ENCODE measurements at regions not wholly inside any gene's neighbourhood (a gene's known extent, or its start where the extent isn't known, plus 50 kb on each side); places are given as distances from the start of the nearest gene placed in this dataset.
"Not testable (repeated sequence)": the region's sequence is repeated elsewhere in the genome, so short reads cannot be mapped to it uniquely, and the experiment has no call there.

DNA sequence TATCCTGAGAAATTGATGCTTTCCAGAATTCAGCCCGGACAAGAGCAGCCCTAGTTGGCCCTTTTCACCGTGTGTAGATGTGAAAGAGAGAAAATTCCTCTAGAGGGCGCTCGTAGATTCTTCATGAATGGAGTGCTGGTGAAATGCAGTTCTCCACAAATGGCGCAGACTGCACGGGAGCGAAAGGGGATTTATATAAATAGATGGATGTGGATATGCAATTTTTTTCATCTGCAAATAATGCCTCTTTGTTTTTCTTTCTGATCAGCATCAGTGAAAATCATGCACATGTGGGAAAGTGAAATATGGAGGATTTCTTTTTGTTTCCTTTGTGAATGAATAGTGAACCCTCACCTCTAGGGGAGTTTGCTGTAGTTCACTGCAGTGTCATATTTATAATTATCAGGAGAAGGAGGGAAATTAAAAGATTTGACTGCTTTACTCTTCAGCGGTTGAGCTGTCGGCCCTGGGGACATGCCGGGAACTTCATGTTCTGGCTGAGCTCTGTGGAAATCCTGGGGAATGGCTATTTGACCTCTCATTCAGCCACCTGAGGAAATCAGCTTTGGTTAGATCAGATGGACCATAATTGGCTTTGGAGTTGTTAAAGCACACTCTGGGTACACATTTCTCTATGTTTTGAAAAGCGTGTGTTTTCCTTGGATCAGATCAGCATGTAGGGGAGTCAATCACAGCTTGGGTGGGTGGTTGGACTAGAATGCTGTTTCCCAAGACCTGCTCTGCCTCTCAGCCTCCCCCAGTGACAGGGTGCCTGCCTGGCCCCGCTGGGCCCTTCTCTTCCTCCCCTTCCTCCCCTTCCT is 115.0 kb upstream of the SHISA3 start:
- TF ChIP-seq, protein P1, sequence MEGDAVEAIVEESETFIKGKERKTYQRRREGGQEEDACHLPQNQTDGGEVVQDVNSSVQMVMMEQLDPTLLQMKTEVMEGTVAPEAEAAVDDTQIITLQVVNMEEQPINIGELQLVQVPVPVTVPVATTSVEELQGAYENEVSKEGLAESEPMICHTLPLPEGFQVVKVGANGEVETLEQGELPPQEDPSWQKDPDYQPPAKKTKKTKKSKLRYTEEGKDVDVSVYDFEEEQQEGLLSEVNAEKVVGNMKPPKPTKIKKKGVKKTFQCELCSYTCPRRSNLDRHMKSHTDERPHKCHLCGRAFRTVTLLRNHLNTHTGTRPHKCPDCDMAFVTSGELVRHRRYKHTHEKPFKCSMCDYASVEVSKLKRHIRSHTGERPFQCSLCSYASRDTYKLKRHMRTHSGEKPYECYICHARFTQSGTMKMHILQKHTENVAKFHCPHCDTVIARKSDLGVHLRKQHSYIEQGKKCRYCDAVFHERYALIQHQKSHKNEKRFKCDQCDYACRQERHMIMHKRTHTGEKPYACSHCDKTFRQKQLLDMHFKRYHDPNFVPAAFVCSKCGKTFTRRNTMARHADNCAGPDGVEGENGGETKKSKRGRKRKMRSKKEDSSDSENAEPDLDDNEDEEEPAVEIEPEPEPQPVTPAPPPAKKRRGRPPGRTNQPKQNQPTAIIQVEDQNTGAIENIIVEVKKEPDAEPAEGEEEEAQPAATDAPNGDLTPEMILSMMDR (IDR thresholded peaks at IDR 0.05; ENCODE audit: borderline replicate concordance, control extremely low read depth, extremely low read depth, insufficient read depth, missing control alignments) = peak; percentile 69
- in situ Hi-C loops (cut with MboI; ENCODE audit: low sequenced_read_pairs, unreplicated experiment) = loop anchor here (25.0 kb wide), 1 partner anchor 320 kb away; no protein-coding TSS in a partner anchor
- DNase-seq (ENCODE audit: low spot score) = peak; percentile 80

DNA sequence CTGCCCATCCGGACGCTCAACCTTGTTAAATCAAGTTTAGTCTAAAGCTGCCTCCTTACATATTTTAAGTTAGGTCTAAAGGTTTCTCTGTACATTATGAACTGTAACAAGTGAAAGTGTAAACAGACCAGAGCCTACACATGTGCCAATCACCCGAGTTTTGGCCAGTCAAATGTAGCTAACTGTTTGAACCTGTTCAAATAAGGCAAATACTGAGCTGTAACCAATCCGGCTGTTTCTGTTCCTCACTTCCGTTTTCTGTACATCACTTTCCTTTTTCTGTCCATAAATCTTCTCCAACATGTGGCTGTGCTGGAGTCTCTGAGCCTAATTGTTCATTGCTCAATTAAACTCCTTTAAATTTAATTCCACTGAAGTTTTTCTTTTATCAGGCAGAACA is 113.3 kb upstream of the SHISA3 start:
- in situ Hi-C loops (cut with MboI; ENCODE audit: low sequenced_read_pairs, unreplicated experiment) = loop anchor here (25.0 kb wide), 1 partner anchor 322 kb away; no protein-coding TSS in a partner anchor
- TF ChIP-seq, protein P1 (IDR thresholded peaks at IDR 0.05; ENCODE audit: borderline replicate concordance, control extremely low read depth, extremely low read depth, insufficient read depth, missing control alignments) = no peak
- DNase-seq (ENCODE audit: low spot score) = no peak

DNA sequence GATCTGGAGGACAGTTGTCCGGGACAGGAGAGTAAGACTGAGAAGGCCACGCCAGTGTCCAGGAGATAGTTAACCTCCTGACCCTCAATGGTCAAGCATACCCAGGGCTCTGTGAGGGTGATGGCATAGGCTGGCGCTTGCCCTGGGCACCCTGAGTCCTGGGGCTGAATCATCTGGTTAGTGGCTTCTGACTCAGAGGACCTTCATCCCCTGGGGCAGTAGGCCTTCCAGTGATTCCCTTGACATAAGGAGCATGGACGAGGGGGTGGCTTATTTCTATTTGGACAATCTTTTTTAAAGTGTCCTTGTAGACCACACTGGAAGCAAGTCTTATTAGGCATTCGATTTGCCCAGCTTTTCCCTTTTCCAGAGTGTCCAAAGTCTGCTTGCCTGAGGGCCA is 108.4 kb upstream of the SHISA3 start:
- DNase-seq (ENCODE audit: low spot score) = not testable (repeated sequence)
- in situ Hi-C loops (cut with MboI; ENCODE audit: low sequenced_read_pairs, unreplicated experiment) = loop anchor here (5.0 to 25.0 kb wide), 2 partner anchors 228 to 327 kb away; no protein-coding TSS in a partner anchor

DNA sequence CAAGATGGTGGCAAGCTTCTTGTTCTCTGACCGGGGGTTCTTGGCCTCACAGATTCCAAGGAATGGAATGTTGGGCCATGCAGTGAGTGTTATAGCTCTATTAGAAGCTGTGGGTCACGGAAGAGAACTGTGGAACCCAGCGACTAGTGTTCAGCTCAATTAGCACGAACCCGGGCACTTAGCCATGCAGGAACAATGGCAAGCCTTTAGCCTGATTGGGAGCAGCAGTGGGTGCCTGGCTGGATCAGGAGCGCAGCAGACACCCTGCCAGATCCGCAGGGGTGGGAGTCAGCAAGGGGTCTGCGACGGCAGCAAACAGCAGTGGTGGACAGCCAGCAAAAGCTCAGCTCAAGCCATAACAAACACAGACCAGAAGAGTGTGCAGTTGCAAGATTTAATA is 105.1 kb upstream of the SHISA3 start:
- in situ Hi-C loops (cut with MboI; ENCODE audit: low sequenced_read_pairs, unreplicated experiment) = loop anchor here (25.0 kb wide), 1 partner anchor 330 kb away; no protein-coding TSS in a partner anchor
- DNase-seq (ENCODE audit: low spot score) = not testable (repeated sequence)

DNA sequence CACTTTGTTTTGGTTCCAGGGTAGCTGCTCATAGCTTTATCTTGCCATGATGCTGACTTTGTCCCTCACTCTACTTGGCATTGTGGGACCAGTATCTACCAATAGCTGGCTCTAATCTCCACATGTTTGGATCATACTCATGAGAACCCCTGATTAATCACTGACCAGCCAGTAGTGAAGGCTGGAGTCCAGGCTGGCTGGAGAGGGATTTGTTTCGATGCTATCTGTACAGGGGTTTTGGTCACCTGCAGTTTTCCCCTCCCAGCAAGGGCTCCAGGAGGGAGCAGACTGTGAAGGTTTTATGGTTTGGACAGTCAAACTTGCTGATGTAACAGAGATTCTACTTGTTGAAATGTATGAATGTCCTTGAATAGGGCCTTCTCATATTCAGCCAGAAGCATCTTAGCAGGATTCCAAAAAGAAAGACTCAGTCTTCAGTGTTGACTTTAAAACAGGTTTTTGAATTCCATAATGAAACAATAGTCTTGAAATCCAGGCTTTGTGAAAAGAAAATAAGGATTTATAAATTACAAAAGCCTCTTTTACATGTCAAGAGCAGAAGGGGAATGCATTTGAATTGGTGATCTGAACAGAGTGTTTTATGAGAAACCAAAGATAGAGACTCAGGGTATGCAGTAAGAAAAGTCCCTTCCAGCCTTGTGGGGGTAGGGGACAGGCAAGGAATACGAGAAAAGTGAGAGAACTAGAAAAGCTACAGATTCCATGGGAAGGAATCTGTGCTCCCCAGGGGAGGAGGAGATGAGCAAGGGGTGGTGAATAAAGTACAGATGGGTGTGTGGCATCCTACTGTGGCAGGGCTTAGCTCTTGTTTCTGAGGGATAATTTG is 103.1 kb upstream of the SHISA3 start:
- DNase-seq (ENCODE audit: low spot score) = no peak
- in situ Hi-C loops (cut with MboI; ENCODE audit: low sequenced_read_pairs, unreplicated experiment) = loop anchor here (25.0 kb wide), 1 partner anchor 332 kb away; no protein-coding TSS in a partner anchor
- TF ChIP-seq, protein P1 (IDR thresholded peaks at IDR 0.05; ENCODE audit: borderline replicate concordance, control extremely low read depth, extremely low read depth, insufficient read depth, missing control alignments) = no peak

DNA sequence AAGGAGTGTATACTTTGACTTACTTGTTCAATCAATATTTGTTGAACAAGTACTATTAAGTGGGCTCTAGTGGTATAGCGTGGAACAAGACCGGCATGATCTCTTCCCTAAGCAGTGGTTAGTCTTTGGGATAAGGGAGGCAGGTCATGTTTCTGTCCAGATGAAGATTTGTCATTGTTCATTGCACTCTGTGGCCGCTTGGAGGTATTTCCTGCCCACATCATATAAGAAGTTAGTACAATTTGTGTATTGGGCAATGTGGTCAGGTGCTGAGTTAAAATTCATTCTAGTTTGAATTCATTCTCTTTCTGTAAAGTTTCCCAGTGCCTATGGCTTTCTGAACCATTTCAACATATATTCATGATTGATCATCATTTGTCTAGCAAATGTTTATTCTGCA is 101.1 kb upstream of the SHISA3 start:
- no peak for DNase-seq (ENCODE audit: low spot score)
- in situ Hi-C loops (cut with MboI; ENCODE audit: low sequenced_read_pairs, unreplicated experiment) = loop anchor here (25.0 kb wide), 1 partner anchor 334 kb away; no protein-coding TSS in a partner anchor
- TF ChIP-seq, protein P1 (IDR thresholded peaks at IDR 0.05; ENCODE audit: borderline replicate concordance, control extremely low read depth, extremely low read depth, insufficient read depth, missing control alignments) = no peak

DNA sequence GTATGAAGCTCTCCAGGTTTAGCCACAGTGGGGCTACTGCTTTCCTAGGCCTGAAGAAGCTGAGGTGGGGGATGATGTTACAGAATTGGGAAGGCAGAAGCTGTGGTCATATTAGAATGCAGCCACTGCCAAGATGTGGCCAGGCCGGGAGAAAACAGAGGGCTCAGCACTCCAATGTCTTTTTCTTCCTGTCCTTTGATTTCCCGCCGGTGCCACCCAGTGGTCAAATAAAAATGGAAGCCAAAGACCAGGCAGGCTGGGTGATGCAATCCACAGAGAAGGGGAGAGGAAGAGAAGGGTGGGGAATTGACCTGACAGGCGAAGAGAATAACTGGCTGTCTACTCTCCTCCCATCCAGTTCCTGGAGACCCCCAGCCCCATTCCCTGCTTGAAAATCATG is 94.9 kb upstream of the SHISA3 start:
- TF ChIP-seq, protein P1 (IDR thresholded peaks at IDR 0.05; ENCODE audit: borderline replicate concordance, control extremely low read depth, extremely low read depth, insufficient read depth, missing control alignments) = peak; percentile 12
- DNase-seq (ENCODE audit: low spot score) = no peak
- in situ Hi-C loops (cut with MboI; ENCODE audit: low sequenced_read_pairs, unreplicated experiment) = no loop called here
